Bronchial epithelial cell (primary cell): ENCODE measurements at regions not wholly inside any gene's neighbourhood (a gene's known extent, or its start where the extent isn't known, plus 50 kb on each side); places are given as distances from the start of the nearest gene placed in this dataset.

ENCODE experiments used
- DNase-seq: peaks from one replicate; pipeline ENCODE4 v3.0.0-alpha.2; 2010; ENCODE audit warnings: low read depth
- FAIRE-seq: peaks from 2 replicates; lab custom pipeline; 2011; peaks lifted over from hg19 to GRCh38; lab: Jason Lieb, UNC
- H3K27me3 ChIP-seq: 2 replicates; pipeline ENCODE4 v1.5.1; 2011; ENCODE audit warnings: low read length; ENCODE audit not compliant: control insufficient read depth, insufficient read depth
- H3K36me3 ChIP-seq: 2 replicates; pipeline ENCODE4 v1.5.1; 2011; ENCODE audit warnings: low read length; ENCODE audit not compliant: control insufficient read depth, insufficient read depth
- H3K4me3 ChIP-seq: 2 replicates; pipeline ENCODE4 v1.5.1; 2011; ENCODE audit warnings: mild to moderate bottlenecking, low read depth, low read length, control low read depth
- TF ChIP-seq, protein P1 (sequence below): IDR thresholded peaks from 2 replicates; pipeline ENCODE4 v1.5.1; 2011; ENCODE audit warnings: mild to moderate bottlenecking, moderate library complexity, low read length, control low read depth, inconsistent platforms; ENCODE audit not compliant: insufficient read depth, severe bottlenecking

DNA sequence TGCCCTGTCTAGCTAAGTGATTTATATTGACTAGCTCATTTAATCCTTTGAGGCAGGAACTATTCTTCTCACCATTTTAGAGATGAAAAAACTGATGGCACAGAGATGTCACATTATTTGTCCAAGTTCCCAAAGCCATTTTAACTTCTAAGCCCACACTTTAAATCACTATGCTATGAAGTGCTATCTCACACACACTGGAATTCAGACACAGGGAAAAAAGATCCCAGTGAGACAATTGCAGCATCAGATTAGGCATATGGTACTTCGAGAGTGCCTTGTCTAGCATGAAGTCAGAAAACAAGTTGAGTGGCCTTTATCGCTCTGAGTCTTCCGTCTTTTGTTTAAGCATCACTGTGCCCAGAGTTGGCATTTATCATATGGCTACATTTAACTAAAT, 54.1 kb upstream of the PDE7B start:
- DNase-seq (no peak), FAIRE-seq (no peak)
- Histone ChIP-seq H3K27me3 (no peaks in the 10 kb centered on the region), H3K36me3 (no peaks in the 10 kb centered on the region), H3K4me3 (no peak overlapping the region)
- TF ChIP-seq, protein P1, sequence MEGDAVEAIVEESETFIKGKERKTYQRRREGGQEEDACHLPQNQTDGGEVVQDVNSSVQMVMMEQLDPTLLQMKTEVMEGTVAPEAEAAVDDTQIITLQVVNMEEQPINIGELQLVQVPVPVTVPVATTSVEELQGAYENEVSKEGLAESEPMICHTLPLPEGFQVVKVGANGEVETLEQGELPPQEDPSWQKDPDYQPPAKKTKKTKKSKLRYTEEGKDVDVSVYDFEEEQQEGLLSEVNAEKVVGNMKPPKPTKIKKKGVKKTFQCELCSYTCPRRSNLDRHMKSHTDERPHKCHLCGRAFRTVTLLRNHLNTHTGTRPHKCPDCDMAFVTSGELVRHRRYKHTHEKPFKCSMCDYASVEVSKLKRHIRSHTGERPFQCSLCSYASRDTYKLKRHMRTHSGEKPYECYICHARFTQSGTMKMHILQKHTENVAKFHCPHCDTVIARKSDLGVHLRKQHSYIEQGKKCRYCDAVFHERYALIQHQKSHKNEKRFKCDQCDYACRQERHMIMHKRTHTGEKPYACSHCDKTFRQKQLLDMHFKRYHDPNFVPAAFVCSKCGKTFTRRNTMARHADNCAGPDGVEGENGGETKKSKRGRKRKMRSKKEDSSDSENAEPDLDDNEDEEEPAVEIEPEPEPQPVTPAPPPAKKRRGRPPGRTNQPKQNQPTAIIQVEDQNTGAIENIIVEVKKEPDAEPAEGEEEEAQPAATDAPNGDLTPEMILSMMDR: no peak

DNA sequence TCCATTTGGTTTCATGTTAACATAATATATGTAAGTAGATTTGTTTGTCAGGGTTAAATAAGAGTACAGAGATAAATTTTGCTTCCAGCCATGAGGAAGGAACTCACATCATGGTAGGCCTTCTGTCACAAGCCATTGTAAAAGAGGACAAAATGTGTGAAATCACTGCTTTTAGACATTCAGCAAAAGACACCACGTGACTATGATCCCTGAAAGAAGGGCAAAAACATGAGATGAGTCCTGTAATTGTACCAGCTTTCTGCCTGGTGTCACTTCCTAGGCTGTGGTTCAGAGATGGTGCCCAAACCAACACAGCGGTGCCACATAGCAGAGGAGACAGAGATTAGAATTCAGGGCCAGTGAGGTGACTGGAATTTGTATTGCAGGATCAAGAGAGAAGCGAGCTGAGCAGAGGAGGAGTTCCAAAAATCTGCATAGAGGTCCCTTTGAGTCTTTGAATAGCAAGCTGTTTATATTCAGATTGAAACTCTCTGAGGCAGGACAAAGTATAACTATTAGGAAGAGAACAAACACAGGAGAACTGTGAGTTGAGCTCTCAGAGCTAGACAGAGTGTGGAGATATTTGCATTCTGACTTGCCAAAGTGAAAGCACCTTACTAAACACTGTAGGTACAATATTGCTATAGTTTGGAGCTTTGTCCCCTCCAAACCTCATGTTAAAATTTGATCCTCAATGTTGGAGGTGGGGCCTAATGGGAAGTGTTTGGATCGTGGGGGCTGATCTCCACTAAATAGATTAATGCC, 52.6 kb upstream of the PDE7B start:
- no peak overlapping the region for H3K4me3 ChIP-seq
- TF ChIP-seq, protein P1: no peak
- H3K27me3 ChIP-seq: no peaks in the 10 kb centered on the region
- no peaks in the 10 kb centered on the region for H3K36me3 ChIP-seq
- DNase-seq (no peak), FAIRE-seq (no peak)
